Loucy (cell line): ENCODE measurements at regions not wholly inside any gene's neighbourhood (a gene's known extent, or its start where the extent isn't known, plus 50 kb on each side); places are given as distances from the start of the nearest gene placed in this dataset.

Experiments
- H2AFZ ChIP-seq: fragments of 200-600 bp; sonication (generic); 2 replicates; pipeline ENCODE4 v1.6.0; 2016; ENCODE audit warnings: antibody characterized with exemption, mild to moderate bottlenecking, low read length, moderate library complexity
- H3F3A ChIP-seq: fragments of 200-600 bp; 2 replicates; pipeline ENCODE4 v1.6.0; 2016; ENCODE audit warnings: antibody characterized with exemption, low read depth, mild to moderate bottlenecking
- H3K27me3 ChIP-seq: fragments of 200-600 bp; sonication (generic); 2 replicates; pipeline ENCODE4 v1.6.1; 2014; ENCODE audit warnings: low read length, mild to moderate bottlenecking; ENCODE audit not compliant: insufficient read depth, poor library complexity, severe bottlenecking
- H3K36me3 ChIP-seq: fragments of 200-600 bp; sonication (generic); 2 replicates; pipeline ENCODE4 v1.6.1; 2016; ENCODE audit warnings: low read length; ENCODE audit not compliant: insufficient read depth
- H3K4me1 ChIP-seq: fragments of 200-600 bp; sonication (generic); 2 replicates; pipeline ENCODE4 v1.5.1; 2014; ENCODE audit warnings: low read length, mild to moderate bottlenecking; ENCODE audit not compliant: insufficient read depth, poor library complexity, severe bottlenecking
- H3K4me2 ChIP-seq: fragments of 200-600 bp; sonication (generic); 2 replicates; pipeline ENCODE4 v1.6.0; 2014; ENCODE audit warnings: antibody characterized with exemption, low read length, low read depth, mild to moderate bottlenecking; ENCODE audit not compliant: poor library complexity, severe bottlenecking
- H3K4me3 ChIP-seq: fragments of 200-600 bp; sonication (generic); 2 replicates; pipeline ENCODE4 v1.5.1; 2014; ENCODE audit warnings: low read length, mild to moderate bottlenecking, mixed read lengths; ENCODE audit not compliant: poor library complexity, severe bottlenecking
- H3K79me2 ChIP-seq: fragments of 200-600 bp; sonication (generic); 2 replicates; pipeline ENCODE4 v1.6.1; 2014; ENCODE audit warnings: low read length; ENCODE audit not compliant: insufficient read depth
- H3K9ac ChIP-seq: fragments of 200-600 bp; sonication (generic); 2 replicates; pipeline ENCODE4 v1.6.0; 2014; ENCODE audit warnings: mild to moderate bottlenecking, low read depth, low read length, moderate library complexity; ENCODE audit not compliant: poor library complexity, severe bottlenecking
- H3K9me2 ChIP-seq: fragments of 200-600 bp; sonication (generic); replicated peaks from 2 replicates; pipeline ENCODE4 v1.6.1; 2016; ENCODE audit warnings: low read depth, low read length, mixed read lengths
- H3K9me3 ChIP-seq: fragments of 200-600 bp; sonication (generic); 2 replicates; pipeline ENCODE4 v1.6.1; 2014; ENCODE audit warnings: mild to moderate bottlenecking, antibody characterized with exemption, low read length, low read depth; ENCODE audit not compliant: insufficient read depth
- H4K20me1 ChIP-seq: fragments of 200-600 bp; sonication (generic); 2 replicates; pipeline ENCODE4 v1.6.0; 2014; ENCODE audit warnings: antibody characterized with exemption, low read length, mild to moderate bottlenecking; ENCODE audit not compliant: insufficient read depth, poor library complexity, severe bottlenecking
- EZH2phosphoT487 ChIP-seq: fragments of 200-600 bp; IDR thresholded peaks from 2 replicates; pipeline ENCODE4 v1.6.1; 2018; ENCODE audit warnings: antibody characterized with exemption, mild to moderate bottlenecking, moderate library complexity, borderline replicate concordance
- TF ChIP-seq, protein P1 (sequence below): fragments of 200-600 bp; sonication (generic); conservative IDR thresholded peaks from 2 replicates; pipeline ENCODE4 v1.5.1; 2014; ENCODE audit warnings: mild to moderate bottlenecking, antibody characterized with exemption, low read length

DNA sequence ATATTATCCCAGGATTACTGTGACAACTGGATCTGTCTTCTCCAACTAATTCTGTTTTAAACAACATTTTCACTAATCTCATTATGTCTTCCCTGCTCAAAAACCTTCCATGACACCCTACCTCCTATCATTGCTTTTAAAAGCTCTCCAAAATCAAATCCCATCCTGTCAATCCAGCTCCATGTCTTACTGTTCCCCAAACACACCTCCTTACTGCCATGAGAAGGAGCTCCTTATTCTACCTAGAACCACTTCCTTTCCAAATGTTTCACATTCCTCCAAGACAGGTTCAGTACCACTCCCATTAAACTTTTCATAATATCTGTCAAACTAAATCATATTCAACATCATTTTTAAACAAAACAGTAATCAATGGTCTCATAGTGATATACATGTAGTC lies 66.9 kb upstream of the WDR17 start:
- H3K9me2 ChIP-seq: no peaks in the 10 kb centered on the region
- H3K4me3 ChIP-seq: no peak overlapping the region
- no peaks in the 10 kb centered on the region for H3K36me3 ChIP-seq
- no peaks in the 10 kb centered on the region for H3K4me1 ChIP-seq
- H3K79me2 ChIP-seq: no peaks in the 10 kb centered on the region
- H3K9ac ChIP-seq: no peak overlapping the region
- TF ChIP-seq, protein P1, sequence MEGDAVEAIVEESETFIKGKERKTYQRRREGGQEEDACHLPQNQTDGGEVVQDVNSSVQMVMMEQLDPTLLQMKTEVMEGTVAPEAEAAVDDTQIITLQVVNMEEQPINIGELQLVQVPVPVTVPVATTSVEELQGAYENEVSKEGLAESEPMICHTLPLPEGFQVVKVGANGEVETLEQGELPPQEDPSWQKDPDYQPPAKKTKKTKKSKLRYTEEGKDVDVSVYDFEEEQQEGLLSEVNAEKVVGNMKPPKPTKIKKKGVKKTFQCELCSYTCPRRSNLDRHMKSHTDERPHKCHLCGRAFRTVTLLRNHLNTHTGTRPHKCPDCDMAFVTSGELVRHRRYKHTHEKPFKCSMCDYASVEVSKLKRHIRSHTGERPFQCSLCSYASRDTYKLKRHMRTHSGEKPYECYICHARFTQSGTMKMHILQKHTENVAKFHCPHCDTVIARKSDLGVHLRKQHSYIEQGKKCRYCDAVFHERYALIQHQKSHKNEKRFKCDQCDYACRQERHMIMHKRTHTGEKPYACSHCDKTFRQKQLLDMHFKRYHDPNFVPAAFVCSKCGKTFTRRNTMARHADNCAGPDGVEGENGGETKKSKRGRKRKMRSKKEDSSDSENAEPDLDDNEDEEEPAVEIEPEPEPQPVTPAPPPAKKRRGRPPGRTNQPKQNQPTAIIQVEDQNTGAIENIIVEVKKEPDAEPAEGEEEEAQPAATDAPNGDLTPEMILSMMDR: no peak
- TF ChIP-seq EZH2phosphoT487: no peak
- no peaks in the 10 kb centered on the region for H3K27me3 ChIP-seq
- no peak overlapping the region for H3K4me2 ChIP-seq
- H3F3A ChIP-seq: no peaks in the 10 kb centered on the region
- no peak overlapping the region for H2AFZ ChIP-seq
- no peaks in the 10 kb centered on the region for H4K20me1 ChIP-seq
- no peaks in the 10 kb centered on the region for H3K9me3 ChIP-seq

DNA sequence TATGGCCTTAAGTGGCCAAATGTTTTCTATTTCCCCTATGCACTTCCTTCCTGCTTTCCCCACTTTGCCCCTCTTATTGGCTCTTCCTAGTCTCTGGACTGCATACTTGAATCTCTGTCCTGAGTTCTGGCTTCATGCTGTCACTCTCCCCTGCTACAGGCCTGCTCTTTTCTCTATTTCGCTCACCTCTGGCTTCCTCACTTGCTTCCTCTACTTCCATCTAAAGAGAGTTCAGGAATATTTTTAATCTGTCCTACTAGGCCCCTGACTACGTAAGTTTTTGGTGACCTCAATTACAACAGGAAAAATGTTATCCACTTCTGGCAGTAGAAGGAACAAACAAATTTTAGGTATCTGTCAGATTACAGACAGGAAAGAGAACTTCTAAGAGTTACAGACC lies 65.7 kb upstream of the WDR17 start:
- Histone ChIP-seq H3K4me2 (no peak overlapping the region), H3F3A (no peaks in the 10 kb centered on the region), H2AFZ (no peak overlapping the region), H3K9ac (no peak overlapping the region), H3K79me2 (no peaks in the 10 kb centered on the region), H3K9me2 (no peaks in the 10 kb centered on the region), H3K36me3 (no peaks in the 10 kb centered on the region), H3K4me1 (no peaks in the 10 kb centered on the region), H3K4me3 (no peak overlapping the region), H3K9me3 (no peaks in the 10 kb centered on the region), H4K20me1 (no peaks in the 10 kb centered on the region), H3K27me3 (no peaks in the 10 kb centered on the region)
- TF ChIP-seq, protein P1: no peak
- TF ChIP-seq EZH2phosphoT487: no peak

DNA sequence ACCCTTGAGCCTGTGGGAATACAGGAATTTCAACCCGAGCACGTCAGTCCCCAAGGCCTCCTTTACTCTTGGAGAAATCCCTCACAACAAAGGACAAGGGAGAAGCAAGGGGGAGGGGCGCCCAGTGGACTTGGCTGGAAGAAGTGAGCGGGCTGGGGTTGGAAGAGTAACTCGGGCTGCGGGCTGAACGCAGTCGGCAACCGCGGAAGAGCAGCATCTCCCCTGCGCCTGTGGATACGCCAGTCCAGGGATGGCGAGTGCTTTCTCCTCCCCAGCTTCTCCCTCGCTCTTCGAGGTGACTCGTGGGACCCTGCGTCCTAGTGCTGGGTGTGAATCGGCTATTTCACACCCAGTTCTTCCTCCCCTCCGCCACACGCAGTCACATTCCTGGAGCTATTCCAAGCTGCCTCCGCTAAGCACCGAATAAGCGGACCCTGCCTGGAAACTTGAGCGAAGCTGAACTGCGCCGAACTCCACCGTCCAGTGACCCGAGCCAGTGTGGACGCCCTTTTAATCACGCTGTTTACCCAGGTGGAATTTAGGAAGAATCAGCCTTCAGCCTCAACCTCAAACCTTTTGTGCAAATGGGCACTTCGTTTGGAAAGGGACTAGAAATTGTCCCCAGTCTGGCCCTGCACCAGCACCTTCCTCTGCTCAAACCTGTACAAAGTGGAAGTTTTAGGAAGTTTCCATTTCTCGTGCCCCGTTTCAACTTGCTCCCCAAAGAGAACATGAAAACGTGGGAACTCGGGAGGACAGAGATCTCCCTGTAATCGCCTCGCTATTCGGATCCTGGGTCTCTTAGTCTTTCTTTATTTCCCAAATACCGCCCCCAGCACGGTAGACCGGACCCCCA lies 64.3 kb upstream of the WDR17 start:
- Histone ChIP-seq H3K9me3 (no peaks in the 10 kb centered on the region), H3F3A (no peaks in the 10 kb centered on the region), H3K4me2 (no peak overlapping the region), H3K27me3 (no peaks in the 10 kb centered on the region), H3K4me3 (no peak overlapping the region), H3K79me2 (no peaks in the 10 kb centered on the region), H3K4me1 (no peaks in the 10 kb centered on the region), H2AFZ (no peak overlapping the region), H3K9me2 (no peaks in the 10 kb centered on the region), H3K9ac (no peak overlapping the region), H4K20me1 (no peaks in the 10 kb centered on the region), H3K36me3 (no peaks in the 10 kb centered on the region)
- TF ChIP-seq, protein P1: no peak
- no peak for TF ChIP-seq EZH2phosphoT487
